ENCODE measurements at regions not wholly inside any gene's neighbourhood (a gene's known extent, or its start where the extent isn't known, plus 50 kb on each side); places are given as distances from the start of the nearest gene placed in this dataset.

DNA sequence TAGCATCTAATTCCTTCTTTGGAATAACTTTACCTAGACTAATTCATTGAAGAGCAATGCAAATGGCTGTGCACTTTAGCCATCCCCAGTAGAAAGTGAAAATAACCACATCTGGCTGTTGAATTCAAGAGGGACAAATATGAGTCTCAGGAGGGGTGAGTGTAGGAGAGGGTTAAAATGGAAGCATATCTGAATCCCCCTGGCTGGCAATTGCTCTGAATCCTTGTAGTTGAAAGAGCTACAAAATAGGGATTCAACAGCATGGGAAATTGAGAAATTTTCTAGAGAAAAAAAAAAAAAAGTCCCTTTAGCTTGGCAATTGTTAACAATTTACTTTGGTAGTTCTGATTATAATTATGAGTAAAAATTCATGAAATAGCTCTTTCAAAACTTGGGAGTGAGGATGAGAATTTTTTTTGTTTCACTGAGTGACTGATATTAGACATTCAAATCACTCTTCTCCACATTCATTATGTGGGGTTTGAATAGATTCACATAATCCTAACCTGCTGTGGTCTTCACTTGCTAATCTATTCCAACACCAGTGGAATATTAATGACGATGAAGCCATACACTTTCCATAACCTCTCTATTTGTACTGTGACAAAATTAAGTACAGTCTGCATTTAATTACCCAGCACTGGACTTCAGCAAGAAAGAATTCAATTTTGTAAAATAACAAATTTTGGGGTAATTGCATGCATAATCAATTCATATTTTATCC lies 569.0 kb upstream of the MCTP2 start:
- TF ChIP-seq POLR2AphosphoS5 (IDR thresholded peaks at IDR 0.05) (no peak), POLR2A (IDR thresholded peaks at IDR 0.05) (no peak)
- TF ChIP-seq, protein P1, sequence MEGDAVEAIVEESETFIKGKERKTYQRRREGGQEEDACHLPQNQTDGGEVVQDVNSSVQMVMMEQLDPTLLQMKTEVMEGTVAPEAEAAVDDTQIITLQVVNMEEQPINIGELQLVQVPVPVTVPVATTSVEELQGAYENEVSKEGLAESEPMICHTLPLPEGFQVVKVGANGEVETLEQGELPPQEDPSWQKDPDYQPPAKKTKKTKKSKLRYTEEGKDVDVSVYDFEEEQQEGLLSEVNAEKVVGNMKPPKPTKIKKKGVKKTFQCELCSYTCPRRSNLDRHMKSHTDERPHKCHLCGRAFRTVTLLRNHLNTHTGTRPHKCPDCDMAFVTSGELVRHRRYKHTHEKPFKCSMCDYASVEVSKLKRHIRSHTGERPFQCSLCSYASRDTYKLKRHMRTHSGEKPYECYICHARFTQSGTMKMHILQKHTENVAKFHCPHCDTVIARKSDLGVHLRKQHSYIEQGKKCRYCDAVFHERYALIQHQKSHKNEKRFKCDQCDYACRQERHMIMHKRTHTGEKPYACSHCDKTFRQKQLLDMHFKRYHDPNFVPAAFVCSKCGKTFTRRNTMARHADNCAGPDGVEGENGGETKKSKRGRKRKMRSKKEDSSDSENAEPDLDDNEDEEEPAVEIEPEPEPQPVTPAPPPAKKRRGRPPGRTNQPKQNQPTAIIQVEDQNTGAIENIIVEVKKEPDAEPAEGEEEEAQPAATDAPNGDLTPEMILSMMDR (IDR thresholded peaks at IDR 0.05 in 8 of 11, conservative IDR thresholded peaks at IDR 0.05 in 3 of 11) = no peak
- DNase-seq = no peak
- no peaks in the 10 kb centered on the region for H3K9me3 ChIP-seq
- no peaks in the 10 kb centered on the region for H3K36me3 ChIP-seq
- intact Hi-C loops (cut with DNase I; ENCODE audit: low total_unique reads) = no loop called here
- H3K27me3 ChIP-seq (replicated peaks in 1 of 7) = peaks cover 0 to 5% (median 0%) of the 10 kb centered on the region in 7 donors
- 72 to 97% (median 90%) methylated on average over 1 of the region's 1 CpG for WGBS, 5 donors
- no peak overlapping the region for H3K27ac ChIP-seq
- H3K4me3 ChIP-seq = no peak overlapping the region
- no peaks in the 10 kb centered on the region for H3K4me1 ChIP-seq

DNA sequence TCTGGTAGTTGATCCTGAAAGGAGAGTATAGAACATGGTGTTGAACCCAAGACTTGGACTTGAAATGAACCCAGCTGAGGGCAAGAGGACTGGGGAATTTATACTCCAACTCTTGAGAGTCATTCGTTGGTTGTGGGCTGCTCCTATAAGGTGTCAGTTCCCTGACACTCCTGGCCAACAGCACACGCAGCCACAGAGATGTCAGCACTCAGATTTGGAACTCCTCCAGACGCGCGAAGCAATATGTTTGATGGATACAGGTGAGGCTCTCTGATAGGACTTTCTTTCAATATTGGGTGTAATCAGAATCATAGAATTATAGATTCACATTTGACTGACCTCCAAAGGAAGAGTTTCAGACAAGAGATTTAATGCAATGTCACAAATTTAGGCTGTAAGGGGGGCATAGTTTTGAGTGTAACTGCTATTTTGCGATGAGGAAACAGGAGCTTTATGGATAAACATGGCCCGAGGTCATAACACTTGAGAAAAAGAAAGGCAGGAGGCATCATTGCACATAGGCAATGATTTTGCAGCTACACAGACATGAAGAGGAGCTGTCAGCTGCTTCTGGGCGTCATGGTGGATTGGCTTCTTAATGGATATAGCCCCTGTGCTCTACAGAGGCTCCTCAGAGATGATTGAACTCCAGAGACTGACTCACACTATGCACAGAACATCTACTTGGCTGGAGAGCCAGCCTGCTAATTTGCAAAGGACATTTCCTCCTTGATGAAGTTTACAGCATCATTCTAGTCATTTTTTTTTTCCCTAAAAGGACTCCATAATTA lies 569.2 kb upstream of the RGMA start:
- DNase-seq = no peak
- H3K4me3 ChIP-seq = no peak overlapping the region
- H3K27me3 ChIP-seq (replicated peaks in 1 of 7) = peaks cover 0 to 5% (median 0%) of the 10 kb centered on the region in 7 donors
- H3K9me3 ChIP-seq = no peaks in the 10 kb centered on the region
- intact Hi-C loops (cut with DNase I; ENCODE audit: low total_unique reads) = no loop called here
- 73 to 82% (median 77%) methylated on average over 8 of the region's 8 CpGs for WGBS, 5 donors
- no peaks in the 10 kb centered on the region for H3K36me3 ChIP-seq
- no peak overlapping the region for H3K27ac ChIP-seq
- H3K4me1 ChIP-seq = no peaks in the 10 kb centered on the region
- TF ChIP-seq, protein P1 (IDR thresholded peaks at IDR 0.05 in 8 of 11, conservative IDR thresholded peaks at IDR 0.05 in 3 of 11) = no peak
- TF ChIP-seq POLR2AphosphoS5 (IDR thresholded peaks at IDR 0.05) (no peak), POLR2A (IDR thresholded peaks at IDR 0.05) (no peak)

DNA sequence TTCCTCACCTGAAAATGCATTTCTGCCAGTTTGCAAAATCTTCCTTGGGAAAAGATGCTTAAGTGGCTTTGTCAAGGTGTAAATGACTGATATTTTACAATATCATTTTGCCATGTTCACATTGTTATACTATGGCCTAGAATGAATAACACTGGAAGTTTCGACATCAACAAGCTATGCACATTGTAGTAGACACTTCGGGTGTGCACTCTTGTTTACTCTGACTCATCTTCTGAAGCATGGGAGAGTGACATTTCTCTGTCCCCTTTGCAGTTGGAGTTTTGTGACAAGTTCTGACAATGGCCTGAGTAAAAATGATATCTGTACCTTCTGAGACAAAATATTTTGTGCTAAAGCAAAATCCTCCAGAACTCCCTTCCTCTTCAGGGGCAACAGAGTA lies 567.0 kb upstream of the RGMA start:
- no peaks in the 10 kb centered on the region for H3K4me1 ChIP-seq
- H3K27ac ChIP-seq = no peak overlapping the region
- peaks cover 0 to 5% (median 0%) of the 10 kb centered on the region in 7 donors for H3K27me3 ChIP-seq (replicated peaks in 1 of 7)
- no peaks in the 10 kb centered on the region for H3K36me3 ChIP-seq
- no peak for DNase-seq
- intact Hi-C loops (cut with DNase I; ENCODE audit: low total_unique reads) = no loop called here
- 82 to 97% (median 89%) methylated on average over 2 of the region's 2 CpGs for WGBS, 5 donors
- no peak overlapping the region for H3K4me3 ChIP-seq
- TF ChIP-seq POLR2AphosphoS5 (IDR thresholded peaks at IDR 0.05) (no peak), POLR2A (IDR thresholded peaks at IDR 0.05) (no peak)
- TF ChIP-seq, protein P1 (IDR thresholded peaks at IDR 0.05 in 8 of 11, conservative IDR thresholded peaks at IDR 0.05 in 3 of 11) = no peak
- H3K9me3 ChIP-seq = peaks cover 0 to 4% (median 0%) of the 10 kb centered on the region in 8 donors

DNA sequence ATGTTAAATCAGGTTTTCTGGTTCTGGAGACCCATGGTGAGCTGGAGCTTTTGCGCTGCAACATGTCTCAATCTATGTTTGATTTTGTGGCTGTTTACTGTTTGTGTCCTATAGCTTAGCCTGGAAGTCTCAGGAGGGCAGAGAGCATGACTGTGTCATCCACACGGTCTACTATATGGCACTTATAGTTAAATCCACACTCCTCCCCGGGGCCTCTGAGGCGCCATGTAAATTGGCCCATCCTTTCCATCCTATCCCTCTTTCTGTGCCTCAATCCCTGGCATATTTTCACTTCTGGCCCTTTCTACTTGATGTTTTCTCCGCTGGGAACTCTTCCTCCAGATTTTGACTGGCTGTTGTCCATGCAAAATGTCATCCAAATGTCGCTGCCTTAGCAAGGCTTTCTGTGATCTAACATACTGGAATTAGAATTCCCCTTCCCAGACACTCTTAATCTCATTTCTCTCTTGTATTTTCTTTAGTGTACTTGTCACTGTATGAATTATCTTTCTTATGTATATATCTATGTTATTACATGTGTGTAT lies 560.8 kb upstream of the RGMA start:
- no peak overlapping the region for H3K4me3 ChIP-seq
- TF ChIP-seq, protein P1 (IDR thresholded peaks at IDR 0.05 in 8 of 11, conservative IDR thresholded peaks at IDR 0.05 in 3 of 11) = no peak
- TF ChIP-seq POLR2A (IDR thresholded peaks at IDR 0.05) (no peak), POLR2AphosphoS5 (IDR thresholded peaks at IDR 0.05) (no peak)
- no peaks in the 10 kb centered on the region for H3K27me3 ChIP-seq (replicated peaks in 1 of 7)
- peaks cover 0 to 4% (median 0%) of the 10 kb centered on the region in 8 donors for H3K9me3 ChIP-seq
- no peaks in the 10 kb centered on the region for H3K36me3 ChIP-seq
- intact Hi-C loops (cut with DNase I; ENCODE audit: low total_unique reads) = no loop called here
- H3K27ac ChIP-seq = no peak overlapping the region
- DNase-seq = no peak
- WGBS, 5 donors = 75 to 88% (median 82%) methylated on average over 6 of the region's 6 CpGs
- H3K4me1 ChIP-seq = no peaks in the 10 kb centered on the region

All from spleen (tissue), 11 donors.